Karpas-422 (cell line): ENCODE measurements at regions not wholly inside any gene's neighbourhood (a gene's known extent, or its start where the extent isn't known, plus 50 kb on each side); places are given as distances from the start of the nearest gene placed in this dataset.

ENCODE experiments used
- DNase-seq: peaks from one replicate; pipeline ENCODE4 v3.0.0-alpha.2; 2015
- H2AFZ ChIP-seq: fragments of 200-600 bp; sonication (generic); 2 replicates; pipeline ENCODE4 v1.6.1; 2014; ENCODE audit warnings: antibody characterized with exemption, low read length, mixed read lengths
- H3K27ac ChIP-seq: fragments of 200-600 bp; sonication (generic); 2 replicates; pipeline ENCODE4 v1.5.1; 2014; ENCODE audit warnings: mild to moderate bottlenecking, low read length, moderate library complexity
- H3K27me3 ChIP-seq: fragments of 200-600 bp; sonication (generic); 2 replicates; pipeline ENCODE4 v1.6.1; 2014; ENCODE audit warnings: low read length, mixed read lengths
- H3K36me3 ChIP-seq: fragments of 200-600 bp; sonication (generic); 2 replicates; pipeline ENCODE4 v1.6.1; 2014; ENCODE audit warnings: low read length, mixed read lengths; ENCODE audit not compliant: insufficient read depth
- H3K4me1 ChIP-seq: fragments of 200-600 bp; sonication (generic); 2 replicates; pipeline ENCODE4 v1.6.1; 2014; ENCODE audit warnings: mild to moderate bottlenecking, low read length, mixed read lengths
- H3K4me2 ChIP-seq: fragments of 200-600 bp; sonication (generic); 2 replicates; pipeline ENCODE4 v1.6.1; 2014; ENCODE audit warnings: low read length, low read depth, mild to moderate bottlenecking; ENCODE audit not compliant: poor library complexity, severe bottlenecking
- H3K4me3 ChIP-seq: fragments of 200-600 bp; sonication (generic); 2 replicates; pipeline ENCODE4 v1.5.1; 2014; ENCODE audit warnings: mild to moderate bottlenecking, antibody characterized with exemption, low read length, mixed read lengths
- H3K79me2 ChIP-seq: fragments of 200-600 bp; sonication (generic); 2 replicates; pipeline ENCODE4 v1.6.1; 2014; ENCODE audit warnings: mild to moderate bottlenecking, low read length, mixed read lengths
- H3K9ac ChIP-seq: fragments of 200-600 bp; sonication (generic); 2 replicates; pipeline ENCODE4 v1.6.0; 2014; ENCODE audit warnings: low read length
- H3K9me2 ChIP-seq: fragments of 200-600 bp; sonication (generic), shearing (Covaris generic); replicated peaks from 2 replicates; pipeline ENCODE4 v1.6.0; 2014; ENCODE audit warnings: mild to moderate bottlenecking, low read length, moderate library complexity; ENCODE audit not compliant: insufficient read depth
- H3K9me3 ChIP-seq: fragments of 300-700, 200-600 bp; sonication (generic); 2 replicates; pipeline ENCODE4 v1.6.1; 2014; ENCODE audit warnings: low read length, mixed read lengths
- H4K20me1 ChIP-seq: fragments of 200-600 bp; sonication (generic); 2 replicates; pipeline ENCODE4 v1.6.1; 2014; ENCODE audit warnings: mild to moderate bottlenecking, antibody characterized with exemption, low read length, low read depth; ENCODE audit not compliant: insufficient read depth

- Histone ChIP-seq H3K9me3 (no peaks in the 10 kb centered on the region), H3K79me2 (no peaks in the 10 kb centered on the region), H2AFZ (no peak overlapping the region), H3K4me3 (no peak overlapping the region), H4K20me1 (no peaks in the 10 kb centered on the region), H3K27me3 (no peaks in the 10 kb centered on the region; the same call in 1 of the 2 replicates), H3K27ac (no peak overlapping the region), H3K4me2 (no peak overlapping the region), H3K36me3 (no peaks in the 10 kb centered on the region), H3K4me1 (no peaks in the 10 kb centered on the region), H3K9me2 (no peaks in the 10 kb centered on the region), H3K9ac (no peak overlapping the region)
- DNase-seq = no peak
These were observed 113.4 kb upstream of the ELAC2 start for GRCh38 chr17:13131225-13131624.

- H3K4me2 ChIP-seq = no peak overlapping the region
- H3K4me3 ChIP-seq = no peak overlapping the region
- H3K4me1 ChIP-seq = no peaks in the 10 kb centered on the region
- no peak overlapping the region for H3K27ac ChIP-seq
- no peak for DNase-seq
- H2AFZ ChIP-seq = no peak overlapping the region
- H3K79me2 ChIP-seq = no peaks in the 10 kb centered on the region
- no peaks in the 10 kb centered on the region; the same call in 1 of the 2 replicates for H3K27me3 ChIP-seq
- H3K9ac ChIP-seq = no peak overlapping the region
- H3K36me3 ChIP-seq = no peaks in the 10 kb centered on the region
- H4K20me1 ChIP-seq = no peaks in the 10 kb centered on the region
- no peaks in the 10 kb centered on the region for H3K9me2 ChIP-seq
- H3K9me3 ChIP-seq = no peaks in the 10 kb centered on the region
These were observed 111.5 kb upstream of the ELAC2 start for GRCh38 chr17:13129356-13129755.

- H3K9me2 ChIP-seq = no peaks in the 10 kb centered on the region
- no peak overlapping the region for H3K9ac ChIP-seq
- H4K20me1 ChIP-seq = no peaks in the 10 kb centered on the region
- no peak overlapping the region for H3K4me2 ChIP-seq
- no peak overlapping the region for H2AFZ ChIP-seq
- no peaks in the 10 kb centered on the region for H3K79me2 ChIP-seq
- DNase-seq = no peak
- no peak overlapping the region for H3K27ac ChIP-seq
- H3K36me3 ChIP-seq = no peaks in the 10 kb centered on the region
- no peaks in the 10 kb centered on the region for H3K4me1 ChIP-seq
- H3K27me3 ChIP-seq = no peaks in the 10 kb centered on the region; the same call in 1 of the 2 replicates
- H3K4me3 ChIP-seq = no peak overlapping the region
- H3K9me3 ChIP-seq = no peaks in the 10 kb centered on the region
These were observed 110.8 kb upstream of the ELAC2 start for GRCh38 chr17:13128676-13129075.

- no peaks in the 10 kb centered on the region for H3K9me2 ChIP-seq
- no peak overlapping the region for H2AFZ ChIP-seq
- no peaks in the 10 kb centered on the region for H3K4me1 ChIP-seq
- no peak overlapping the region for H3K27ac ChIP-seq
- no peaks in the 10 kb centered on the region for H3K9me3 ChIP-seq
- no peak overlapping the region for H3K4me2 ChIP-seq
- H3K9ac ChIP-seq = no peak overlapping the region
- no peaks in the 10 kb centered on the region for H4K20me1 ChIP-seq
- H3K4me3 ChIP-seq = no peak overlapping the region
- no peak for DNase-seq
- H3K36me3 ChIP-seq = no peaks in the 10 kb centered on the region
- no peaks in the 10 kb centered on the region for H3K79me2 ChIP-seq
- H3K27me3 ChIP-seq = no peaks in the 10 kb centered on the region; the same call in 1 of the 2 replicates
These were observed 110.2 kb upstream of the ELAC2 start for GRCh38 chr17:13127921-13128602.

GRCh38 chr17:13120864-13121263 lies 103.0 kb upstream of the ELAC2 start:
- Histone ChIP-seq H3K79me2 (no peaks in the 10 kb centered on the region), H3K27ac (no peak overlapping the region), H3K36me3 (no peaks in the 10 kb centered on the region), H4K20me1 (no peaks in the 10 kb centered on the region), H3K4me3 (no peak overlapping the region), H3K27me3 (no peaks in the 10 kb centered on the region), H3K4me1 (no peaks in the 10 kb centered on the region), H3K9me3 (no peaks in the 10 kb centered on the region), H3K4me2 (no peak overlapping the region), H2AFZ (no peak overlapping the region), H3K9ac (no peak overlapping the region), H3K9me2 (no peaks in the 10 kb centered on the region)
- DNase-seq = no peak

- no peaks in the 10 kb centered on the region for H3K9me2 ChIP-seq
- H3K36me3 ChIP-seq = no peaks in the 10 kb centered on the region
- no peak overlapping the region for H3K27ac ChIP-seq
- no peak overlapping the region for H3K4me2 ChIP-seq
- no peak for DNase-seq
- H3K79me2 ChIP-seq = no peaks in the 10 kb centered on the region
- H2AFZ ChIP-seq = no peak overlapping the region
- no peaks in the 10 kb centered on the region for H3K27me3 ChIP-seq
- H3K4me1 ChIP-seq = no peaks in the 10 kb centered on the region
- H3K9me3 ChIP-seq = no peaks in the 10 kb centered on the region
- no peaks in the 10 kb centered on the region for H4K20me1 ChIP-seq
- H3K9ac ChIP-seq = no peak overlapping the region
- no peak overlapping the region for H3K4me3 ChIP-seq
These were observed 100.5 kb upstream of the ELAC2 start for GRCh38 chr17:13118311-13118710.

GRCh38 chr17:13117616-13118015 lies 99.8 kb upstream of the ELAC2 start:
- H3K4me2 ChIP-seq = no peak overlapping the region
- H3K79me2 ChIP-seq = no peaks in the 10 kb centered on the region
- H3K4me1 ChIP-seq = no peaks in the 10 kb centered on the region
- H3K27me3 ChIP-seq = no peaks in the 10 kb centered on the region
- H3K9ac ChIP-seq = no peak overlapping the region
- no peak overlapping the region for H3K4me3 ChIP-seq
- H4K20me1 ChIP-seq = no peaks in the 10 kb centered on the region
- H3K9me2 ChIP-seq = no peaks in the 10 kb centered on the region
- no peaks in the 10 kb centered on the region for H3K36me3 ChIP-seq
- no peak overlapping the region for H3K27ac ChIP-seq
- no peaks in the 10 kb centered on the region for H3K9me3 ChIP-seq
- no peak overlapping the region for H2AFZ ChIP-seq
- DNase-seq = no peak

- Histone ChIP-seq H3K27me3 (no peaks in the 10 kb centered on the region), H3K9me3 (no peaks in the 10 kb centered on the region), H3K79me2 (no peaks in the 10 kb centered on the region), H3K4me1 (no peaks in the 10 kb centered on the region), H3K36me3 (no peaks in the 10 kb centered on the region), H4K20me1 (no peaks in the 10 kb centered on the region), H3K4me2 (no peak overlapping the region), H2AFZ (no peak overlapping the region), H3K9me2 (no peaks in the 10 kb centered on the region), H3K27ac (no peak overlapping the region), H3K9ac (no peak overlapping the region), H3K4me3 (no peak overlapping the region)
- DNase-seq = peak; percentile 71
These were observed 96.8 kb upstream of the ELAC2 start for GRCh38 chr17:13114601-13115031.
